ENCODE measurements at regions not wholly inside any gene's neighbourhood (a gene's known extent, or its start where the extent isn't known, plus 50 kb on each side); places are given as distances from the start of the nearest gene placed in this dataset.

DNA sequence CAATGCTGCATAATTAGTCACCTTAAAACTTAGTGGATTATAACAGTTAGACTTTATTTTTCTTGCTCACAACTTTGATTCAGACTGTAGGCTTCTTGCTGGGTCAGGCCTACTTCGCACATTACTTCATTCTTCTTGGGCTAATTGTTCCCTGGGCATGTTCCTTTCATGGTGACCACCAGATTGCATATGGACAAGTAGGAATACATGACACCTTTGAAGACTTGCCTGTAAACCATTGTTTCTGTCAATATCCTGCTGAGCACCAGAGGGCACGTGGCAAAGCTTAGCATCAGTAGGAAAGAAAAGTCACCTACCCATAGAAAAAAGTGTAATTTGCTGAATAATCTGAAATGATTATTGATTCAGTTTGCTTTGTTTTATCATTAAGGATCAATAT is 54.3 kb upstream of the ROBO1 start:
- no peak for TF ChIP-seq POLR2AphosphoS5 (IDR thresholded peaks at IDR 0.05)
- WGBS, 2 donors (ENCODE audit: low coverage in 1 of 2), result 60 to 63% methylated on average over 2 of the region's 2 CpGs
- Histone ChIP-seq H3K4me1 (no peaks in the 10 kb centered on the region), H3K4me3 (no peak overlapping the region), H3K9me3 (no peaks in the 10 kb centered on the region), H3K27ac (no peak overlapping the region), H3K27me3 (no peaks in the 10 kb centered on the region), H3K36me3 (no peaks in the 10 kb centered on the region)
- intact Hi-C loops (cut with DNase I; ENCODE audit: low total_unique reads), result no loop called here
- in situ Hi-C loops (cut with MboI; ENCODE audit: low pct_ligation_motif_present in 1 of 4, low pct_unique_long_range_greater_than_20kb in 1 of 4, low sequenced_read_pairs in 3 of 4), result no loop called here
- no peak for DNase-seq

DNA sequence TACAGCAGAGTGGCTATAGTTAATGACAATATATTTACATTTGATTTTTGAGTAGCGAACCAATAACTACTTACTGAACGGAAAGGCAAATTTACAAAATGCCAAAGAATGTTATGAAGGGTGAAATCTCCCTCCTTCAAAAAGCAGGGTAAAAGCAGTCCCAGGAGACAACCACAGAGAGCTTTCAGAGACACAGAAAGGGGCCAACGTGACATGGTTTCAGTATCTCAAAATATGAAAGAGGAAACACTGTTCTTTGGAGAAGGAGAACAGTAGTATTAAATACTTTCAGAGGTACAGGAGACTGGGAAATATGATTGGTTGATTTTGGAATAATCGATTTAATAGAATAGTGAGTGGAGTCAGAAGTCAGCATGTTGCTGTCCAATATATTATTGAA is 52.3 kb upstream of the ROBO1 start:
- H3K4me1 ChIP-seq, result no peaks in the 10 kb centered on the region
- H3K36me3 ChIP-seq, result no peaks in the 10 kb centered on the region
- no peak overlapping the region for H3K4me3 ChIP-seq
- TF ChIP-seq EP300 (IDR thresholded peaks at IDR 0.05; ENCODE audit: low read depth) (no peak), POLR2A (IDR thresholded peaks at IDR 0.05) (no peak), POLR2AphosphoS5 (IDR thresholded peaks at IDR 0.05) (no peak)
- TF ChIP-seq, protein P1, sequence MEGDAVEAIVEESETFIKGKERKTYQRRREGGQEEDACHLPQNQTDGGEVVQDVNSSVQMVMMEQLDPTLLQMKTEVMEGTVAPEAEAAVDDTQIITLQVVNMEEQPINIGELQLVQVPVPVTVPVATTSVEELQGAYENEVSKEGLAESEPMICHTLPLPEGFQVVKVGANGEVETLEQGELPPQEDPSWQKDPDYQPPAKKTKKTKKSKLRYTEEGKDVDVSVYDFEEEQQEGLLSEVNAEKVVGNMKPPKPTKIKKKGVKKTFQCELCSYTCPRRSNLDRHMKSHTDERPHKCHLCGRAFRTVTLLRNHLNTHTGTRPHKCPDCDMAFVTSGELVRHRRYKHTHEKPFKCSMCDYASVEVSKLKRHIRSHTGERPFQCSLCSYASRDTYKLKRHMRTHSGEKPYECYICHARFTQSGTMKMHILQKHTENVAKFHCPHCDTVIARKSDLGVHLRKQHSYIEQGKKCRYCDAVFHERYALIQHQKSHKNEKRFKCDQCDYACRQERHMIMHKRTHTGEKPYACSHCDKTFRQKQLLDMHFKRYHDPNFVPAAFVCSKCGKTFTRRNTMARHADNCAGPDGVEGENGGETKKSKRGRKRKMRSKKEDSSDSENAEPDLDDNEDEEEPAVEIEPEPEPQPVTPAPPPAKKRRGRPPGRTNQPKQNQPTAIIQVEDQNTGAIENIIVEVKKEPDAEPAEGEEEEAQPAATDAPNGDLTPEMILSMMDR (IDR thresholded peaks at IDR 0.05), result no peak
- H3K27ac ChIP-seq, result no peak overlapping the region
- no peak for DNase-seq
- 45 to 57% methylated on average over 4 of the region's 4 CpGs for WGBS, 2 donors (ENCODE audit: low coverage in 1 of 2)
- no peaks in the 10 kb centered on the region for H3K27me3 ChIP-seq
- in situ Hi-C loops (cut with MboI; ENCODE audit: low pct_ligation_motif_present in 1 of 4, low pct_unique_long_range_greater_than_20kb in 1 of 4, low sequenced_read_pairs in 3 of 4) (no loop called here), intact Hi-C loops (cut with DNase I; ENCODE audit: low total_unique reads) (no loop called here)
- H3K9me3 ChIP-seq, result peaks cover 0 to 8% of the 10 kb centered on the region in 2 donors

DNA sequence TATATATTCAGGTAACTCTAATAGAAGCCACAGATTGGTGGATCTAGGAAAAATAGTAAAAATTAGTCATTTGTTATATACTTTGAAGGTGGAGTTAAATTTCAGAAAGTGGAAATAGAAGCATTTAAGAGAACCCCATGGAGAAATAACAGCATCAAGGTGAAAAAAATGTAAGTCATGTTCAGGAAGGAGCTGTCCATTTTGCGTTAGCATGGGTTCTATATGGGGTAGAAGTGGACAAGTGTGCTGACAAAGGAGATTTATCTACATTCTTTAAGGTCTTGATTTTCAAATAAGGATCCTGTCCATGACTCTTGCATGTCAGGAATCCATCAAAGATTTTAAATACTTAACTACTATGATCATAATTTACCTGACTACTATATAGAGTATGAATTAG is 50.2 kb upstream of the ROBO1 start:
- Histone ChIP-seq H3K4me1 (no peaks in the 10 kb centered on the region), H3K27me3 (no peaks in the 10 kb centered on the region), H3K36me3 (no peaks in the 10 kb centered on the region), H3K9me3 (peaks cover 0 to 8% of the 10 kb centered on the region in 2 donors), H3K27ac (no peak overlapping the region), H3K4me3 (no peak overlapping the region)
- intact Hi-C loops (cut with DNase I; ENCODE audit: low total_unique reads), result no loop called here
- no peak for DNase-seq
- in situ Hi-C loops (cut with MboI; ENCODE audit: low pct_ligation_motif_present in 1 of 4, low pct_unique_long_range_greater_than_20kb in 1 of 4, low sequenced_read_pairs in 3 of 4), result no loop called here
- WGBS, 2 donors (ENCODE audit: low coverage in 1 of 2), result 84 to 100% methylated on average over 1 of the region's 1 CpG
- TF ChIP-seq POLR2AphosphoS5 (IDR thresholded peaks at IDR 0.05) (no peak), POLR2A (IDR thresholded peaks at IDR 0.05) (no peak), EP300 (IDR thresholded peaks at IDR 0.05; ENCODE audit: low read depth) (no peak)
- TF ChIP-seq, protein P1 (IDR thresholded peaks at IDR 0.05), result no peak

Small RNA genes lying in the stretch of these regions (small RNA-seq; reads per million reads assigned to genes)
- 0 reads per million in 4 donors for gene AC108740.1
